ENCODE measurements at regions not wholly inside any gene's neighbourhood (a gene's known extent, or its start where the extent isn't known, plus 50 kb on each side); places are given as distances from the start of the nearest gene placed in this dataset.

DNA sequence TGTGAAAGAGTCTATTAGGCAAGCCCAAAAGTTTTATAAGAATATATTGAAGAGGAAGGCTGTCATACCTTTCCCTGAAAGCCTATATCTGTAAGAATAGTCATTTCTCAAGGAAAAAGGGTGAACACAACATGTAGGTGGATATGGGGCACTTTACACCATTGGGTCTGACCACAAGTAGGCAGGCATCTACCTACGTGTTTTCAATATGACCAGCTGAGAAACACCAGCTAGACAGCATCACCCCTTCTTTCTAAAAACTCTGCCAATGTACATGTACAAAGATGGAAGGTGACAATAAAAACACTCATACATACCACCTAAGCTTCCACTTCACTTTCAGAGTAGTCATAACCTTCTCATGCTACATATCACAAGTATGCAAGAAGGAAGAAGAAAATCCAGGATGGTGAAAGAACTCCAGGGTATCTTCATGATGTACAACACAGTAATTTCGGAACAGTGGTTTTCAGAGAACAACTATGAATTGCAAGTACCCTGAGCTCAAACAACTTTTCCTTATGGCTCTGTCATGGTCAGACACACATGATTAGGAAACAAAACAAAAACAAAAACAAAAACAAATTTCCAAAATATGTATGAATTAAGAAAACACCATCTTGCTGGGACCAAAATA lies 98.5 kb upstream of the ADGRL2 start:
- in situ Hi-C loops (cut with MboI; ENCODE audit: low sequenced_read_pairs in 4 of 4) = no loop called here
- H3K4me3 ChIP-seq = no peak overlapping the region
- no peak for TF ChIP-seq POLR2A (IDR thresholded peaks at IDR 0.05)
- TF ChIP-seq, protein P1, sequence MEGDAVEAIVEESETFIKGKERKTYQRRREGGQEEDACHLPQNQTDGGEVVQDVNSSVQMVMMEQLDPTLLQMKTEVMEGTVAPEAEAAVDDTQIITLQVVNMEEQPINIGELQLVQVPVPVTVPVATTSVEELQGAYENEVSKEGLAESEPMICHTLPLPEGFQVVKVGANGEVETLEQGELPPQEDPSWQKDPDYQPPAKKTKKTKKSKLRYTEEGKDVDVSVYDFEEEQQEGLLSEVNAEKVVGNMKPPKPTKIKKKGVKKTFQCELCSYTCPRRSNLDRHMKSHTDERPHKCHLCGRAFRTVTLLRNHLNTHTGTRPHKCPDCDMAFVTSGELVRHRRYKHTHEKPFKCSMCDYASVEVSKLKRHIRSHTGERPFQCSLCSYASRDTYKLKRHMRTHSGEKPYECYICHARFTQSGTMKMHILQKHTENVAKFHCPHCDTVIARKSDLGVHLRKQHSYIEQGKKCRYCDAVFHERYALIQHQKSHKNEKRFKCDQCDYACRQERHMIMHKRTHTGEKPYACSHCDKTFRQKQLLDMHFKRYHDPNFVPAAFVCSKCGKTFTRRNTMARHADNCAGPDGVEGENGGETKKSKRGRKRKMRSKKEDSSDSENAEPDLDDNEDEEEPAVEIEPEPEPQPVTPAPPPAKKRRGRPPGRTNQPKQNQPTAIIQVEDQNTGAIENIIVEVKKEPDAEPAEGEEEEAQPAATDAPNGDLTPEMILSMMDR (IDR thresholded peaks at IDR 0.05 in 4 of 5, conservative IDR thresholded peaks at IDR 0.05 in 1 of 5) = no peak
- ATAC-seq (no peak), DNase-seq (no peak)
- no peaks in the 10 kb centered on the region for H3K4me1 ChIP-seq
- H3K27me3 ChIP-seq = no peaks in the 10 kb centered on the region
- intact Hi-C loops (cut with DNase I; ENCODE audit: low total_unique reads) = no loop called here
- H3K9me3 ChIP-seq = no peaks in the 10 kb centered on the region
- H3K36me3 ChIP-seq = no peaks in the 10 kb centered on the region
- H3K27ac ChIP-seq = no peak overlapping the region

GRCh38 chr1:81700728-81701470 lies 99.8 kb upstream of the ADGRL2 start:
- TF ChIP-seq POLR2A (IDR thresholded peaks at IDR 0.05) = no peak
- TF ChIP-seq, protein P1 (IDR thresholded peaks at IDR 0.05 in 4 of 5, conservative IDR thresholded peaks at IDR 0.05 in 1 of 5) = no peak

DNA sequence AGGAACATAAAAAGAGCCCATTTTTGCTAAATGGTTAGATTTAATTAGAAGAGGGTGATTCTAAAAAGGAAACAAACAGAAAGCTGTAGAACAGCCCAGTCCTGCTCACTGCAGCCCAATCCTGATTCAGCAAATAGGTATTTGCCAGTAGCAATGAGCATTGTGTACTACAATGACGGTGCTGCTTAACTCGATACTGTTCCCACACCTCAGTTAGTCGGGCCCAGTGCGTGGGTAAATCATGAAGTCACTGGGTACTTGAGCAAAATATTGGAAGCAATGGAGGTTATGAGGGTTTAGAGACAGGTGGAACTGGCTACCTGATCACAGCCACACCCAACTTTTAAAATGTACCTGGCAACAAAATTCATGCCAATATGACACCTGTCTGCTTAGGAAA lies 101.5 kb upstream of the ADGRL2 start:
- ATAC-seq = no peak
- in situ Hi-C loops (cut with MboI; ENCODE audit: low sequenced_read_pairs in 4 of 4) = no loop called here
- Histone ChIP-seq H3K9me3 (no peaks in the 10 kb centered on the region), H3K4me3 (no peak overlapping the region), H3K27ac (no peak overlapping the region), H3K4me1 (no peaks in the 10 kb centered on the region), H3K27me3 (no peaks in the 10 kb centered on the region), H3K36me3 (no peaks in the 10 kb centered on the region)
- TF ChIP-seq, protein P1 (IDR thresholded peaks at IDR 0.05 in 4 of 5, conservative IDR thresholded peaks at IDR 0.05 in 1 of 5) = no peak
- no peak for TF ChIP-seq POLR2A (IDR thresholded peaks at IDR 0.05)
- DNase-seq = no peak
- intact Hi-C loops (cut with DNase I; ENCODE audit: low total_unique reads) = no loop called here

More at GRCh38 chr1:81700728-81701470, 99.8 kb upstream of the ADGRL2 start:
- Histone ChIP-seq H3K27ac (no peak overlapping the region), H3K4me1 (no peaks in the 10 kb centered on the region), H3K9me3 (no peaks in the 10 kb centered on the region), H3K4me3 (no peak overlapping the region), H3K36me3 (no peaks in the 10 kb centered on the region), H3K27me3 (no peaks in the 10 kb centered on the region)
- intact Hi-C loops (cut with DNase I; ENCODE audit: low total_unique reads) (no loop called here), in situ Hi-C loops (cut with MboI; ENCODE audit: low sequenced_read_pairs in 4 of 4) (no loop called here)
- DNase-seq (no peak), ATAC-seq (no peak)

DNA sequence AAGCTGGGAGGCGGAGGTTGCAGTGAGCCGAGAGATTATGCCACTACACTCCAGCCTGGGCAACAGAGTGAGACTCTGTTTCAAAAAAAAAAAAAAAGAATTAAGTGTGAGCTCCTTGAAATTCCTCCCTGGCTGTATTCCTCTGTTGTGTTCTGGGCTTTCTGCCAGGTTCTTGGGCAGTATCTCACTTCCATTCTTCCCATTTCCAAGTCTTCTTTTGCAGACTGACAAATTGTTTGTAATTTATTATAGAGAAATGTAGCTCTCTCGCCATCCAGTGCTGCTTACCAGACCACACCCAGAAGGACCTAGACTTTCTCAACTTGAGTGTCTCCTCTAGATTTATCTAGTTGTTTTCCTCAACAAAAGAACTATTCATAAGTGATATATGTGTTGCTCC lies 105.0 kb upstream of the ADGRL2 start:
- no peak overlapping the region for H3K4me3 ChIP-seq
- no peaks in the 10 kb centered on the region for H3K9me3 ChIP-seq
- no peak for ATAC-seq
- H3K36me3 ChIP-seq = no peaks in the 10 kb centered on the region
- H3K27ac ChIP-seq = no peak overlapping the region
- TF ChIP-seq, protein P1 (IDR thresholded peaks at IDR 0.05 in 4 of 5, conservative IDR thresholded peaks at IDR 0.05 in 1 of 5) = no peak
- TF ChIP-seq POLR2A (IDR thresholded peaks at IDR 0.05) = no peak
- in situ Hi-C loops (cut with MboI; ENCODE audit: low sequenced_read_pairs in 4 of 4) = no loop called here
- intact Hi-C loops (cut with DNase I; ENCODE audit: low total_unique reads) = no loop called here
- no peaks in the 10 kb centered on the region for H3K4me1 ChIP-seq
- DNase-seq = no peak
- no peaks in the 10 kb centered on the region for H3K27me3 ChIP-seq
